ENCODE measurements at regions not wholly inside any gene's neighbourhood (a gene's known extent, or its start where the extent isn't known, plus 50 kb on each side); places are given as distances from the start of the nearest gene placed in this dataset.

- no peak for DNase-seq (ENCODE audit: low read depth in 1 of 2, low spot score in 1 of 2)
- Histone ChIP-seq H3K4me1 (no peaks in the 10 kb centered on the region), H3K27ac (no peak overlapping the region), H3K4me2 (no peak overlapping the region), H3K9me3 (no peaks in the 10 kb centered on the region), H3K4me3 (no peak overlapping the region)
- ATAC-seq: no peak
- no peak for FAIRE-seq
- ChIA-PET CTCF (interaction anchor here (0.7 kb wide), 1 partner anchor 27 kb away, joined by 4 read pairs; no protein-coding TSS in a partner anchor), POLR2A (no interaction called here)
- 36% methylated on average over 3 of the region's 3 CpGs for WGBS (ENCODE audit: missing lambda C conversion rate)
- TF ChIP-seq PHF8 (IDR thresholded peaks at IDR 0.05; ENCODE audit: borderline replicate concordance, low read depth) (no peak), ZFP36 (IDR thresholded peaks at IDR 0.05; ENCODE audit: borderline replicate concordance, partially characterized antibody) (no peak)
Observed at GRCh38 chr5:116844015-116844414, 269.4 kb upstream of the SEMA6A start.

GRCh38 chr5:116842514-116842961, 267.9 kb upstream of the SEMA6A start:
- Histone ChIP-seq H3K4me3 (no peak overlapping the region), H3K4me2 (no peak overlapping the region), H3K27ac (no peak overlapping the region), H3K9me3 (no peaks in the 10 kb centered on the region), H3K4me1 (no peaks in the 10 kb centered on the region)
- 24% methylated on average over 4 of the region's 4 CpGs for WGBS (ENCODE audit: missing lambda C conversion rate)
- ATAC-seq (no peak), DNase-seq (ENCODE audit: low read depth in 1 of 2, low spot score in 1 of 2) (no peak), FAIRE-seq (no peak)
- ChIA-PET CTCF (no interaction called here), POLR2A (no interaction called here)
- TF ChIP-seq ZSCAN20 (CRISPR knock-in tag; IDR thresholded peaks at IDR 0.05) (no peak), RNF2 (IDR thresholded peaks at IDR 0.05; ENCODE audit: borderline replicate concordance, low read depth) (no peak), EHMT2 (IDR thresholded peaks at IDR 0.05; ENCODE audit: low read depth) (no peak), E2F6 (IDR thresholded peaks at IDR 0.05; ENCODE audit: borderline replicate concordance, low read depth) (no peak), USF2 (IDR thresholded peaks at IDR 0.05) (no peak), CHD2 (IDR thresholded peaks at IDR 0.05; ENCODE audit: low read length, partially characterized antibody) (no peak), NFE2L2 (conservative IDR thresholded peaks at IDR 0.05; ENCODE audit: low read length) (no peak), SREBF2 (IDR thresholded peaks at IDR 0.05) (no peak), PHF8 (IDR thresholded peaks at IDR 0.05; ENCODE audit: borderline replicate concordance, low read depth) (no peak), ATOH8 (CRISPR knock-in tag; IDR thresholded peaks at IDR 0.05; ENCODE audit: low read depth) (no peak), GATA3 (IDR thresholded peaks at IDR 0.05; ENCODE audit: borderline replicate concordance) (no peak), ESRRA (IDR thresholded peaks at IDR 0.05; ENCODE audit: borderline replicate concordance, low read length) (no peak), ELK1 (IDR thresholded peaks at IDR 0.05; ENCODE audit: low read depth, low read length) (no peak), MAX (IDR thresholded peaks at IDR 0.05) (no peak), ZNF302 (CRISPR knock-in tag; IDR thresholded peaks at IDR 0.05) (no peak), JUNB (IDR thresholded peaks at IDR 0.05) (no peak), RFX5 (IDR thresholded peaks at IDR 0.05) (no peak), RAD21 (conservative IDR thresholded peaks at IDR 0.05 in 1 of 2, IDR thresholded peaks at IDR 0.05 in 1 of 2) (no peak), TFCP2L1 (CRISPR knock-in tag; IDR thresholded peaks at IDR 0.05) (no peak), TP53 (CRISPR knock-in tag; IDR thresholded peaks at IDR 0.05) (no peak)

GRCh38 chr5:116841734-116842133, 267.1 kb upstream of the SEMA6A start:
- CTCF ChIA-PET: no interaction called here
- ATAC-seq (no peak), FAIRE-seq (no peak), DNase-seq (ENCODE audit: low read depth in 1 of 2, low spot score in 1 of 2) (no peak)
- H3K4me1 ChIP-seq: no peaks in the 10 kb centered on the region
- POLR2A ChIA-PET: no interaction called here
- WGBS (ENCODE audit: missing lambda C conversion rate): 63% methylated on average over 11 of the region's 11 CpGs
- H3K27ac ChIP-seq: no peak overlapping the region
- H3K9me3 ChIP-seq: no peaks in the 10 kb centered on the region
- no peak overlapping the region for H3K4me2 ChIP-seq
- no peak overlapping the region for H3K4me3 ChIP-seq
- TF ChIP-seq ZSCAN20 (CRISPR knock-in tag; IDR thresholded peaks at IDR 0.05) (no peak), ZFP36 (IDR thresholded peaks at IDR 0.05; ENCODE audit: borderline replicate concordance, partially characterized antibody) (no peak), HDAC2 (IDR thresholded peaks at IDR 0.05) (no peak), RNF2 (IDR thresholded peaks at IDR 0.05; ENCODE audit: borderline replicate concordance, low read depth) (no peak), RARB (CRISPR knock-in tag; IDR thresholded peaks at IDR 0.05) (no peak), EHMT2 (IDR thresholded peaks at IDR 0.05; ENCODE audit: low read depth) (no peak), ATOH8 (CRISPR knock-in tag; IDR thresholded peaks at IDR 0.05; ENCODE audit: low read depth) (no peak), CBX2 (IDR thresholded peaks at IDR 0.05; ENCODE audit: borderline replicate concordance, low read depth) (no peak), HEYL (CRISPR knock-in tag; IDR thresholded peaks at IDR 0.05) (no peak), RAD21 (conservative IDR thresholded peaks at IDR 0.05 in 1 of 2, IDR thresholded peaks at IDR 0.05 in 1 of 2) (no peak), REST (IDR thresholded peaks at IDR 0.05) (no peak)
